Fibroblast of upper back skin (primary cell): ENCODE measurements at regions not wholly inside any gene's neighbourhood (a gene's known extent, or its start where the extent isn't known, plus 50 kb on each side); places are given as distances from the start of the nearest gene placed in this dataset.

Source experiments
- DNase-seq: peaks from one replicate; pipeline ENCODE4 v3.0.0-alpha.2; 2013

DNA sequence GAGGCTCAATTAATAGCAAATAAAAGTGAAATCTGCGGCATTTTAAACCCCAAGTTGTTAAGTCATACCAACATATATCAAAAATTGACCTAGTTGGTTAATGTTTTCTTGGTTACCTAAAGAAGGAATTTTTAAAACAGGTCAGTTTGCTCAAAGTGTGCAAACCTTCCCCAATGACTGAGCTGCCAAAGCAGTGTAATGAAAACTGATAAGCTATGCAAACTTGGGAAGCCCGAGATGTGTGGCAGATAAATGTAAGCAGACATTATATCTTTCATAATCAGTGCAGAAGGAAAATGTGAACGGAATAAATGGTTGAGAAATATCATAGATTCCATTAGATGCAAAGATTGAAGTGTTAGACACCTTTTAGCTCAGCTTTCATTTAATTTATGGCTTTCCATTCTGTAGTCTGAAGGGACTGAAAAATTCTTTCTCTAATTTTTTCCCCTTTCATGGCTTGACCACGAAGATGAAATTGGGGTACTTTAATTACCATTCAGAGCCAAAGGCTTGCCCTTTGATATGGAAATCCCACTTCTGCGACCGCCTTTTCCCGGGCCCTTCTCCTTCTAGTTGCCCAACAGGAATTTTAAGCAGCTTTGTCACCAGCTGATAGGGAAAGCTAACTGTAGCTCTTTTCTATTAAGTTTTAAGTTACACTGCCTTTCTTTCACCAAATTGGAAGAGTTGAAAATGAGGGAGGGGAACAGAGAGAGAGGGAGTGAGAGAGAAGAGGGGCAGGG, 306.6 kb upstream of the SOX5 start:
- DNase-seq = no peak

DNA sequence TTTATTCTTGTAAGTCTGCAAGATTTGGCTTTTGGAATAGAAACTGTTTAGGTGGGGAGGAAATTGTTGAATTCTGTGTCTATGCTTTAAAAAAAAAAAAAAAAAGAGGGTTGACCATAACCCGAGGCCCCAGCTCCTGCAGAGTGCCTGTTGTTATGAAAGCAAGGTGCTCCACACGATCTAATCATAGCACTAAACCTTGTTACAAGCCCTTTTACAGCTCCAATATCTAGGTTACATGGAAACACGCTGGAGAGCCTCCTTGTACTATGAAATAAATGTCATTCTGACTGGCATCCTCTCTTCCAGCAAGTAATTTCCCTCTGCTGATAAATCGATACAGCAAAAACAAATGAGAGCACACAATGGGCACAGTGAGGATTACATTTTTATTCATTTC, 303.1 kb upstream of the SOX5 start:
- DNase-seq = no peak

DNA sequence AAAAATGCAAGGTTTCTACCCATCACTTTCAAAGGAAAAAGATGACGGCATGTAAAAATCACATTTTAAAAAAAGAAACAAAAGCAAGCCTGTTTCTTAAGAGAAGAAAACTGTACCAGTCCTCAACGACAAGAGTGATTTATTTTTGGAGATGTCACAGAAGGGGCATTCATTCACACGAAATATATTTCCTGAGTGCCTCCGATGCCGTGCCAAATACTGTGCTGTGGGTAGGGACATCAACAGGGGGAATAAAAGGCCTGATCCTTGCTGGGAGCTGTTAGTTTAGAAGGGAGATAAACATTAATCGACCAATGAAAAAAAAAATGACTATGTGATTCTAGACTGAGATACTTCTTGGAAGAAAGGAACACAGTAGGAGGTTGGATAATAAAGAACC, 297.5 kb upstream of the SOX5 start:
- DNase-seq = no peak

DNA sequence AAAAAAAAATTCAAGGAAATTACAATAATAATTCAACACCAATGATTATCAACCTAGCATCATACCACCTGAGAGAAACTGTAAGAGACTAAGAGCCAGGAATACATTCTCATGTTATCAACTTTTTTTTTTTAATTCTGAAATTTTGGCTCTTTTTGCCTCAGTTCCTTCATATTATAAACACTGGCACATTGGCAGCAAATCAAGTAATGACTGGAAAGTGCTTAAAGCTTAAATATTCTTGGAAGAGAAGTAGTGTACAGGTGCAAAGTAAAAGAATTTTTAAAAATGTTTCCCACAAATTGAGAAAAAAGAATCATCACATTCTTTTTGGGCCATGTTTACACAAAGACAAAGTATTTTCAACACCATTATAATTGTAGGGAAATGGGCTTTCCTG, 296.9 kb upstream of the SOX5 start:
- no peak for DNase-seq

DNA sequence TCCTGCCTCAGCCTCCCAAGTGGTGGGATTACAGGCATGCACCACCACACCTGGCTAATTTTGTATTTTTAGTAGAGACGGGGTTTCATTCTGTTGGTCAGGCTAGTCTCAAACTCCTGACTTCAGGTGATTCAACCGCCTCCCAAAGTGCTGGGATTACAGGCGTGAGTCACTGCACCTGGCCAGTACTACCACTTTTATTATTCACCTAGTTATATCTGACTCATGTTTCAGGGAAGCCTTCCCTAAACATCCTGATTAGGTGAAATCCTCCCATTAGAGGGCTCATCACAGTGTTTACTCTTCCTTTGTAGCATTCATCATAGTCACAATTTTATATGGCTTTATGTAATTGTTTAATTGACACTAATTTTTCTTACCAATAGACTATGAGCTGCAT, 295.3 kb upstream of the SOX5 start:
- no peak for DNase-seq

DNA sequence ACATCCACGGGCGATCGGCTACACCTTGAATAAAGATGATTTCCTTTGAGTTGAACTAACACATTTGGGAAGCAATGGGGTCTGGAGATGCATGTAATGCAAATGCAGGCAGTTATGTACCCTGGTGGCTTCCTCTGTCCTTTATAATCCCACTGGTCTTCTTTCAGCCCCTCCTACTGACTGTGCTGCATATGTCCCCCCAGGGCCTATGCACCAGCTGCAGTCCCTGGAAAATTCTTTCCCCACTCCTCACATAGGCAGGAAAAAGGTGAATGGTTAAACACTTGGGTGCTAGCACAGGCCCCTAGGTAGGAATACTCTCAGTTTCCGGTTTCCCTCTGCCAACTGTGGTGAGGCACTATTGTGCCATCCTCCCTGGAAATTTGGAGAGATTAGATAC, 294.8 kb upstream of the SOX5 start:
- DNase-seq = no peak

DNA sequence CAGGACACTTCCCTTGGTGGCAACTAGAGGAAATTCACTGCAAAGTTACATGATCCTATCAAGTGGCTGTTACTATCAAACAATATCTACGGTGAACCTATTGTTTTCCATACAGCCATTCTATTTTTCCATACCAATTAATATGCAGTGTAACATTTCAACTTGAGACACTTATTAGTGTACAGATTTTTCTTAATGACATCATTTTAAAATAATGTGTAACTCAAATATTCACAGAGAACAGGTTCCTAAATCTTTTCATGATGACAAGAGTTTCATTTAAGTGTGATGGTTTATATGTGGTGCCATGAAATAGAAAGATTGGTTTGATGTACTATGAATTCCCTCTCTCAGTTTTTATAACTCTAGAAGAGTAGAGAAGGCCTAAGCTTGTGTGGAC, 291.2 kb upstream of the SOX5 start:
- no peak for DNase-seq

DNA sequence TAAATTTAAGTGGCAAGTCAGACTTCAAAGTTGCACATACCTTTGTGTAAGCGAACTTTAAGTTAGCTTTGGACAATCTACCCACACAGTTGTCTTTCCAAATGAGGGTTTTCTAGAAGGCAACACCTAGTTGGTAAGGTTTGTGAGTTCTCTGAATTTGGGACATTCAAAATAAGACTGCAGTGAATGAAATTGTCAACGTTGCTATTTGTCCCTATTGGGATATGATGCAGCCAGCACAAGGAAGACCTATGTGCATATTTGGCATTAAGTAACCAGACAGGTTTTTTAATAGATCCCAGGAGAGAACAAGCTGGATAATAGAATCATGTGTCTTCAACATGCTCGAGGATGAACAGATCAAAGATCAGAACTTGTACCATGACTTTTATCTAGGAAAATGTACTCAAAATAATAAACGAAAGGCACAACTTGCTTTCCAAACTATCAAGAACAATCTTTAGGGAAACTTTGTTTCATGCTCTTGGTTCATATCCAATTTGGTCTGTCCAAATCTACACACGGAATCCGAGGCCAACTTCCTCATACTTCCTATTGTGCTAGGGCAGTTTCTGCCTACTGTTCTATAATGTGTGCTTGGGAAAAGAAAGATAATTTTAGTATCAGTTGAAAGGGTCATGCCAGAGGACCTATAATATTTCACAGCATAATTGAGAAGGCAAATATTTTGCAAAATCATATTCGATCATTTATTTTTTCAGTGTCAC, 284.2 kb upstream of the SOX5 start:
- DNase-seq = no peak

DNA sequence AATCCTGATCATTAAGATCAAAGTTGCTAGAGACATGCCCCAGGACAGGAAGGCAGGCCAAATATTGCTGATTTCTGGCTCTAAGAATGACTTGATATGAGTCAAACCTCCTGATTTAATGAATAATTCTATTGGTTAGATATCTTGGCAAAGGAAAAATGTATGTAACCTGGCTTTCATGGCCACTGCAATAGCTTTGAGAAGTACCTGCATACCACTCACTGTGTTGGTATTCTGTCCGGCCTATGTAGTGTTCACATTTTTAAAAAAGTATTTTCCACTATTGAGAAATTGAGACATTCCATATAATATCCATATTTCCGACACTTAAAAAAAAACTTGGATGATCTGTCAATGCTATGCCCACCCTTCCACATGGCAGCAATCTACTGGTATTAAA, 283.1 kb upstream of the SOX5 start:
- DNase-seq = no peak

DNA sequence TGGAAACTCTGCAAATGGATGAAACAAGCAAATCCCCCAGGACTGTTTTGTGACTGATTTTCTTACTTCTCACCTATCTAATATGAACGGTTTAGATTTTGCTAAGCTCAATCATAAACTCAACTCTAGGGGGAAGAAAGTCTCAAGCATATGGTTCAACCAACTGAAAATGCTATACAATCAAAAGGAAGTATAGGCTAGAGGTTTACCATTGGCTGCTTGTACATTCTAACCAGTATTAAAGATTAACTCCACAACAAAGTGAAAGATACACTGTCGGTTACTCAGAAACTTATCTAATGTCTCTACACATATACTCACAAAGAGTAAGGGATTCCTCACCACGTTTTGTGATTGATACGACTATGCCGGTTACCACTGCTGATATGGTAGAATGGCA, 281.8 kb upstream of the SOX5 start:
- no peak for DNase-seq

DNA sequence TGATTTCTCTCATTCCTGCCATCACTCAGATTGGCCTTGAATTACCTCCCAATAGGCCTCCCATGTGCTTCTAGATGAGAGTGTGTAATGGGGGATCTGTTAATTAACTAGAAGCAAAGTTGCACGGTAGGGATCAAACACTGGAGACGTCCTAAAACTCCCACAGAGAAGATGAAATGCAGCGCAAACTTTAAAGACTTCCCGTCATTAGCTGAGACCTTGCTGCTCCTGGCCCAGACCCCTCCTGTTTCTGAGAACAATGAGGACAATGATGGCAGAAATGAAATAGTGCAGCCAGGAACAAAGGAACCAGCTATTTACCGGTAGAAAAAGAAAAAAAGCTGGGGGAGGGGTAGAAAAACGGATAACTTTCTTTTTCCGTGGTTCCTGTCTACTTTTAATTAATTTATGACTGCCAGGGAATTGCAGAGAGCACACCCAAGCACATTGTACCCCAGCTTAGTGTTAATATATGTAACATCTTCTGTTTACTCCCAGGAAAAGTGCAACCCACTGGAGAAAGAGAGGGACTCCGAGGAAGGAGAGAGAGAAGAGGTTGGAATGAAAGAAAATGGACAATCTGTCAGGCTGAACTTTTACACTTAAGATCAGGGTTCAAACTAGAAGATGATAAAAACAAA, 280.7 kb upstream of the SOX5 start:
- no peak for DNase-seq

DNA sequence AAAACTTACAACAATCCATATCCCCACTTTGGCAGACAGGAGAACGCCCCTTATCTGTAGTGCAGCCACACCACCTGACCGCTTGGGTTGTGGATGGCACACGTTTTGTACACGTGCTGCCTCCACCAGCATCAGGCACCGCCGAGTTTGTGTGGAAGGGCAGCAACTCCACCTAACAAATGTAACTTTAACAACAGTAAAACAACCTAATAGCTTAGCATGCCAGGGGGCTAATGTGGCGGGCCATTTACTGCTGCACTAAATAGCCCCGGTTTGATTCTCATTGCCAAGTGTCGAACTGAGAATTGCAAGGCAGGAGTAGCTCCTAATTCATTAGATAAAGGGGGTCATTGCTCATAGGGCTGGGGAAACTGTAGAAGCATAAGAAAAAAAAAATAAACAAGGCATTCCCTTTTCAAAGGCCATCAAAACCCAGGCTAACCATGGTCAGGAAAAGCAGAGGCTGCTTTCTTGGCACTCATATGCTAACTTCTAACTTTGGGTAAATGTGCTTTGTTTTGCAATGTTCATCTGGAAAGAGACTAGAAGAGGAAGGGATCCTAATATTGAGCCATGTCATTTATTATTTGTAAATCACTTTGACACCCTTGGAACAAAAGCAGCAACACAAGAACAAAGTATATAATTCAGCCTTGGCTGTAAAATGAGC, 279.7 kb upstream of the SOX5 start:
- no peak for DNase-seq

DNA sequence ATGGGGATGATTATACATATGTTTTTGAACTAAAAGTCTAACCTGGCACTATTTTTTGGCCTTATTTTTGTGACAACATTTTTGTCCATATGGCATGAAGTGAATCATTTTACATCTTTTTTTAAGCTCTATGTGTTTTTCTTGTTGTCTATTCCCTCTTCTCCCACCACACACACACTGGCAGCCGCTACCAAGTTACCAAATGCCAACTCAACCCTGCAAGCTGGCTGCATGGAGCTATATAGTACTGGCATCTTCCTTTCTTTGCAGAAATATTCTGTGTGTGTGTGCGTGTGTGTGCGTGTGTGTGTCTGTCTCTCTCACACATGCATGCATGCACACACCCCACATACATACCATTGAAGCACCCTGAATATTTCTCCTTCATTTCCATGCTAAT, 278.9 kb upstream of the SOX5 start:
- DNase-seq = no peak

DNA sequence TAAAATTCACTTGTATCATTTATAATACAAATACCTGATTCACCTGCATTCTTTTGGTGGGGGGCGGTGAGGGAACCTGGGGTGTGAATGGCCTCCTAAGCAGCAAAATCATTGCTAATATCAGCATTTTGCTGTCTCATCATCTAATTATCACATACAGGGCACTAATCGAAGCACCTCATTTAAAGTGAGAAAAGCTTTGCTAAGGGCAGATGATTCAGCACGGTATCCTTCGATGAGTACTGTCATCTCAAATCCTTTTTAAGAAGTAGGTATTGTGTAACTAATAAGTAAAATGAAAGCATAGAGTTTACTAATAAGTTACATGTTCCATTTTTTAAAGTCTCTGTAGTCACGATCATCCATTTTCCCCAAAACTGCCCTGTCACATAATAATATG, 278.1 kb upstream of the SOX5 start:
- DNase-seq = no peak

DNA sequence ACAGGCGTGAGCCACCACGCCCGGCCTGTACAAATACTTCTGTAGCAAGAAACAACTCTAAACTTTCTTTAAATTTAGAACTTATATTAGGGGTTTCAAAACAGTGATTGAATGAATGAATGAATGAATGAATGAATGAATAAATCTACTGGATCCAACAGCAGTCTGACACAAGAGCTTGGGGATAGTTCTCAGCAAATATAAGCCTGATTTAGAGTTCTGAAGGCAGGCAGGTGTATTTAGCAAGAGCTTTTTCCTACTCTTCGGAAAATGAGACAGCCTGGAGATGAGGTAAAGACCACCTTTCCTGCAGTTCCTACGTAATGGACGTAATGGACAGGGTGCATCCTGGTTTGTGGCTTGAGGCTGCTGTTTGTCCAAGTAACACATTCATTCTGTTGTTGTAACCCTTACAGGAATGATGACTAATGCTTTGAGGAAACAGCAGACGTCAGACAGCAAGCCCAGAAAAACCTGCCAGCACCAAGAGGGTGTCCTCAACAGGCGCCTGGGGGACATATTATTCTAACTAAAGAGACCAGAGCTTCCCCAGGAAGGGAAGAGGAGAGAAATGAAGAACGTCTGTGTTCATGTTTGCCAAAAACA, 277.4 kb upstream of the SOX5 start:
- DNase-seq = peak; percentile 29

DNA sequence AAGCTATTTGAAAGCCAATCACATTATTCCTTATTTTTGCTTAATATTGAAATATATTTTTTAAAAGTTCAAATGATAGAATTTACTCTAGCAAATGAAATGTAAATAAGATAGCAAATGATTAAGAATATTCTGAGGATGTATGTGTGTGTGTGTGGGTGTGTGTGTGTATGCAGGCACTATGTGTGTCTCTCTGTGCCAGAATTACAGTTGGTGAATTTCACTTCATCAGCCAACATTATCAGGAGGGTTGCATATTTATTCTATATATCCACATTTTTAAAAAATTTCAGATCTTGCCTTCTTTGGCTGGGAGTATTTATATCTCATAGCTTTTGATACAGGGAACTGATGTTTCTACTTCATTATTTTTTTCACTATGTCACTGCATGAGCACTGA, 274.9 kb upstream of the SOX5 start:
- DNase-seq = no peak

DNA sequence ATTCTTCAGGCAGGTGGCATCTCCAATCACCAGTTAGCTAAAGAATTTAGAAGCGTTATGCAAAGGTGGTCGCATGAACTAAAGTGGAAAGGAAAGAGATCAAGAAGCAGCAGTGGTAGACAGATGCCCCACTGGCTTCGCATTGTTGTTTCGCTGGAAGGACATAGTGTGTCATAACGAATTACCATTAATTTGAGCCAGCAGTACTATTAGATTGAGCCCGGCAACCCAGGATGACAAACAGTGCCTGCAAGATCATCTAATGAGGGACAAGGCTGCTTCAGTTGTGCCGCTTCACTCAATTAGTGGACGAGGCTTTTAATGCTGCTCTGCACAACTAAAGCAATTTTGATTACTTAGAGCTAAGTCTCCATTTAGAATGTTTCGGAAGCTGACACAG, 274.5 kb upstream of the SOX5 start:
- DNase-seq = no peak

DNA sequence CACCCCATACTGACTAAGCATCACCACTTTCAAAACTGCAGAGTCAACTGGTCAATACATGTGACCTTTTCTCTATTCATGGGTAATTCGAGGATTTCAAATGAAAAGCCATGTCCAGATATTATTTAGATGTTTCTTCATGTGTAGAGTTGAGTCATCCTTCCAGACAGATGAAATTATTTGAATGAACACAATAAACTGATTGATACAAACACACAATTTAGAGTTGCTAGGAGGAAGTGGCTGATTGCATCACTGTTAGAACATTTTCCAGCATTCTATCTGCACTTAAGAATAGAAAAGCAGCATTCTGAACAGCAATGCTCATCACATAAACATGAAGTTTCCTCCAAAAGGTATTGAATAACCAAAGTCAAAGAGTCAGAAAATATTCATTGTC, 273.5 kb upstream of the SOX5 start:
- DNase-seq = peak; percentile 12

DNA sequence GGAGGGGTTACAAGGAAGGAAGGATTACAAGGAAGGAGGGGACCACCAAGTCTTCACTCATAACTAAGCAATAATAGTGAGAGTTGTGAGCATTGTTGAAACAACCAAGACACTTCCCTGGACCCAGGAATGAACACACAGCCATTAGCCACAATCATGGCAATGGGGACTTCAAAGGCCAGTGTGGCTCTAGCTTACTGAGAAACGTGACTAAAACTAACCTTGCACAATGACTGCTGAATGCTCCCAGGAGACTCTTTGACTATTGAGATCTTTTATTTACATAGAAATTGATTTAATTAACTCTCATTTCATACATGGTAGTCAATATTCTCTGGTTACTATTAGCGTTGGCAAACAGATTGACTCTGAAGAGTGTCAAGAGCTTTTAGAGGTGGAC, 263.0 kb upstream of the SOX5 start:
- no peak for DNase-seq

DNA sequence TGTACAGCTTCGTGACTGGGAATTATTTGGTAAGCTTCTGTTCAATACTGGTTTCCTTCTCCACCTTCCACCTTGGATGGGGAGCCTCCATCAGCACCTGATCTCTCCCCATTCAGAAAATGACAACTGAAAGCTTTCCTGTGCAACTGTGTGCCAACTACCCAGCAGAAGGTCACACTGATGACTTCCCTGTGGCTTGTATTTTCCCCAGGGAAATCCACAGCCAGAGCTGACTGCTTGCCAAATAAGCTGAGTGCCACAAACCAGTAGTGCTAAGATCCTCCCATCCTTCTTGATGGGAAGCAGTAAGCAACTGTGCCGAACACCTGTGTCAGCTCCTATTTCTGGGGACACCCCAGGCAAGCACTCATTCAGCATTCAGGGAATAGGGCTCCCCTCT, 257.2 kb upstream of the SOX5 start:
- no peak for DNase-seq

DNA sequence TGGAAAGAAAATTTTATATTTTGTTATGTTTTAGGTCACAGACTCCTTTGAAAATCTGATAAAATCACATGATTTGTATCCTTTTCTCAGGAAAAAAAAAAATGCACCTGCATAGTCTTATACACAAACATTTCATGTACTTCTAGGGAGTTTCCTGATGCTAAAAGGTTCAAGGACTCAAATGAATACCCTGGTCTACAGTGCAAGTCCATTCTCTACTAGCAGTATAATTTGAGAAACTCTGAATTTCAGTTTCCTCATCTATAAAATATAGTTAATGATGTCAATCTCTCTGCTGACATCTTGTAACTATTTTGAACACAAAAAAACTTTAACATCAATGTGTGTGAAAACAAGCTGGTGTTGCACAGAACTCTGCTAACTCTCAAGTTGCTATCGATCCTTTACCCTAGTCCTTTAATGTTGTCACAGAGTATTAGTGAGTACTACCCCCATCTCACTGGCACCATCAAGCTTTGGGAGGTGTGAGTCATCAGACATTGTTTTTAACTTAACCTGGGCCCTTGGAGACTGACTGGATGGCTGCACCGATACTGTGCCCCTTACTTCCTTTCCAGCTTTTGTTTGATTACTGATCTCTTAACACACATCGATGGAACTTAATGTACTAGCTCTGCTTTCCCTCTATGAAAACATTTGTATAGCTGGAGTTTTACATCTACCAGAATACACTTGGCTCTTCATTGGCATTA, 251.9 kb upstream of the SOX5 start:
- no peak for DNase-seq

DNA sequence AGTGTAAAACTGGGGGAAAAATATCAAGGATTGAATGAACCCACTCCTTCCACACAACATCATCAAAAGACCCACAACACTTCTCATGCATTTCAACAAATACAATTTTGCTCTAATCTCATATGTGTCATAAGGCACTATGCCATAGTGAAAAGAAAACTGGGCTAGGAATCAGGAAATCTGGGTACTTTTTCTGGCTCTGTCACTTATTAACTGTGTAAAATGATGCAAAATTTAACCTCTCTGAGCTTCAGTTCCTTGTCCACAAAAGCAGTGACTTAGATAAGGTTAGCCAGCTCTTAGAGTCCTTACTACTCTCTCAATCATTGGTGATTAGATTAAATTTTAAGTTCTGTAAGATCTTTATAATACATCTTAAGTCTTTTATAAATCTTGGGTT, 250.5 kb upstream of the SOX5 start:
- no peak for DNase-seq
